Lower leg skin (tissue), 3 donors: ENCODE measurements at regions not wholly inside any gene's neighbourhood (a gene's known extent, or its start where the extent isn't known, plus 50 kb on each side); places are given as distances from the start of the nearest gene placed in this dataset.

Experiments
- CTCF ChIP-seq, 3 donors: fragments of 450-650 bp; IDR thresholded peaks; one replicate each; pipeline ENCODE4 v1.5.1; 2016; ENCODE audit warnings: antibody characterized with exemption in 3 of 3, mild to moderate bottlenecking in 3 of 3, moderate library complexity in 2 of 3
- POLR2A ChIP-seq, 2 donors: fragments of 450-650 bp; IDR thresholded peaks; one replicate each; pipeline ENCODE4 v1.6.1; 2016 to 2017; ENCODE audit warnings: antibody characterized with exemption in 2 of 2, mild to moderate bottlenecking in 1 of 2, moderate library complexity in 1 of 2

- no peak for TF ChIP-seq CTCF (IDR thresholded peaks at IDR 0.05)
- no peak for TF ChIP-seq POLR2A (IDR thresholded peaks at IDR 0.05)
Measured at GRCh38 chr2:22998359-22998758, 386.6 kb upstream of the KLHL29 start.
